Kidney (tissue), 13 donors: ENCODE measurements at regions not wholly inside any gene's neighbourhood (a gene's known extent, or its start where the extent isn't known, plus 50 kb on each side); places are given as distances from the start of the nearest gene placed in this dataset.
A peak's percentile ranks its signal among the peaks of the same experiment; 100 is the strongest.

ENCODE experiments used
- DNase-seq, 5 donors: peaks; one replicate each; pipeline ENCODE4 v3.0.0-alpha.2; 2013 to 2020
- FAIRE-seq: peaks from 2 replicates; lab custom pipeline; 2012; peaks lifted over from hg19 to GRCh38; lab: Jason Lieb, UNC
- H3K27ac ChIP-seq, 2 donors: one replicate each; pipeline ENCODE4 v1.7.0; 2013; ENCODE audit warnings: low read depth in 2 of 2, low read length in 2 of 2, inconsistent platforms in 1 of 2
- H3K27me3 ChIP-seq: one replicate; pipeline ENCODE4 v1.7.1; 2013; ENCODE audit warnings: low read length, inconsistent platforms; ENCODE audit not compliant: control insufficient read depth, insufficient read depth
- H3K36me3 ChIP-seq, 3 donors: one replicate each; pipeline versions ENCODE4 v1.7.0 to v1.7.1; 2013; ENCODE audit warnings: low read length in 3 of 3, control low read depth in 1 of 3, inconsistent platforms in 1 of 3; ENCODE audit not compliant: insufficient read depth in 3 of 3, control insufficient read depth in 2 of 3
- H3K4me1 ChIP-seq, 3 donors: one replicate each; pipeline versions ENCODE4 v1.7.0 to v1.7.1; 2013; ENCODE audit warnings: low read length in 3 of 3, inconsistent platforms in 1 of 3, low read depth in 1 of 3; ENCODE audit not compliant: control insufficient read depth in 2 of 3, insufficient read depth in 2 of 3
- H3K4me3 ChIP-seq, 3 donors: one replicate each; pipeline versions ENCODE4 v1.7.0 to v1.8.1; 2013; ENCODE audit warnings: low read length in 3 of 3, control low read depth in 1 of 3, inconsistent platforms in 1 of 3
- H3K9ac ChIP-seq, 3 donors: one replicate each; pipeline versions ENCODE4 v1.7.0 to v1.7.1; 2013; ENCODE audit warnings: low read length in 3 of 3, control low read depth in 1 of 3, inconsistent platforms in 1 of 3
- H3K9me3 ChIP-seq, 3 donors: one replicate each; pipeline versions ENCODE4 v1.7.0 to v1.7.1; 2013; ENCODE audit warnings: low read length in 3 of 3, control low read depth in 1 of 3, inconsistent platforms in 1 of 3; ENCODE audit not compliant: control insufficient read depth in 2 of 3, insufficient read depth in 1 of 3
- CTCF ChIP-seq: IDR thresholded peaks from 3 replicates; pipeline ENCODE4 v1.5.1; 2012; ENCODE audit warnings: mild to moderate bottlenecking, moderate library complexity, borderline replicate concordance; ENCODE audit not compliant: insufficient read depth; ENCODE audit errors: extremely low read depth
- intact Hi-C: fragments of 100-400 bp; cut with DNase I; formaldehyde crosslinking; loops from one replicate; pipeline ENCODE4 v1.11.1; 2022
- donor health status: control.
- donor health status: control.
- donor health status: control.
- donor health status: control.
- donor health status: control.
- donor health status: DM: yes; HTN: yes; CAD: no.
- donor health status: Normal renal cell carcinoma (clear cell type).

- TF ChIP-seq CTCF, result no peak
- Histone ChIP-seq H3K4me1 (no peaks in the 10 kb centered on the region), H3K27ac (no peak overlapping the region), H3K4me3 (no peak overlapping the region), H3K36me3 (no peaks in the 10 kb centered on the region), H3K27me3 (no peaks in the 10 kb centered on the region), H3K9ac (no peak overlapping the region), H3K9me3 (no peaks in the 10 kb centered on the region)
- intact Hi-C loops, result no loop called here
- DNase-seq, result peak in 1 of 5 donors; percentile 8
- FAIRE-seq, result no peak
Measured at GRCh38 chr6:126535595-126535994, 195.7 kb downstream of the CENPW start.

GRCh38 chr6:126537061-126537816 lies 197.3 kb downstream of the CENPW start:
- no peak overlapping the region for H3K9ac ChIP-seq
- FAIRE-seq (peak; percentile 13), DNase-seq (no peak)
- intact Hi-C loops, result no loop called here
- H3K36me3 ChIP-seq, result no peaks in the 10 kb centered on the region
- TF ChIP-seq CTCF, result no peak
- no peaks in the 10 kb centered on the region for H3K4me1 ChIP-seq
- no peak overlapping the region for H3K4me3 ChIP-seq
- H3K27me3 ChIP-seq, result no peaks in the 10 kb centered on the region
- no peaks in the 10 kb centered on the region for H3K9me3 ChIP-seq
- H3K27ac ChIP-seq, result no peak overlapping the region

DNA sequence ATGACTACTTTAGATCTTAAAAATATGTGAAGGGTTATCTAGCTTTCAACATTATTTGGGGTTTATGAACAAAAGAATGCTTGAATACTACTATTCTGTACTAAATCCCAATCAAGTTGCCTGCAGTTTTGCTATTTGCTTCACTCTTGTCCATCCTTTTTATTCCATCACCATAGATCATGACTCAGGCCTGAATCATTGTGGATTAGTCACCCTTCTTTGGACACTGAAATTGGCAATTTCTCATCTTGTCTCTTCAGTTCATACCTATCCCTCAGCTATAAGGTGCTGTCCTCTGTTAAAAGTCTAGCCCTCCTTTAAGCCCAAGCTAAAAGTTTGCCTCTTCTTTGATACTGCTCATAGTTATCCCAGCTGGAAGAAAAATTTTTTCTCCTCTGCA lies 199.1 kb downstream of the CENPW start:
- Histone ChIP-seq H3K27me3 (no peaks in the 10 kb centered on the region), H3K27ac (no peak overlapping the region), H3K36me3 (no peaks in the 10 kb centered on the region), H3K4me1 (no peaks in the 10 kb centered on the region), H3K4me3 (no peak overlapping the region), H3K9me3 (no peaks in the 10 kb centered on the region), H3K9ac (no peak overlapping the region)
- FAIRE-seq (no peak), DNase-seq (no peak)
- intact Hi-C loops, result no loop called here
- TF ChIP-seq CTCF, result no peak

- no peak for TF ChIP-seq CTCF
- no peak for FAIRE-seq
- Histone ChIP-seq H3K9ac (no peak overlapping the region), H3K27ac (no peak overlapping the region), H3K4me3 (no peak overlapping the region), H3K9me3 (no peaks in the 10 kb centered on the region), H3K27me3 (no peaks in the 10 kb centered on the region), H3K4me1 (no peaks in the 10 kb centered on the region), H3K36me3 (no peaks in the 10 kb centered on the region)
- no peak for DNase-seq
- intact Hi-C loops, result no loop called here
Measured at GRCh38 chr6:126540161-126540560, 200.2 kb downstream of the CENPW start.
